ENCODE measurements at regions not wholly inside any gene's neighbourhood (a gene's known extent, or its start where the extent isn't known, plus 50 kb on each side); places are given as distances from the start of the nearest gene placed in this dataset.

DNA sequence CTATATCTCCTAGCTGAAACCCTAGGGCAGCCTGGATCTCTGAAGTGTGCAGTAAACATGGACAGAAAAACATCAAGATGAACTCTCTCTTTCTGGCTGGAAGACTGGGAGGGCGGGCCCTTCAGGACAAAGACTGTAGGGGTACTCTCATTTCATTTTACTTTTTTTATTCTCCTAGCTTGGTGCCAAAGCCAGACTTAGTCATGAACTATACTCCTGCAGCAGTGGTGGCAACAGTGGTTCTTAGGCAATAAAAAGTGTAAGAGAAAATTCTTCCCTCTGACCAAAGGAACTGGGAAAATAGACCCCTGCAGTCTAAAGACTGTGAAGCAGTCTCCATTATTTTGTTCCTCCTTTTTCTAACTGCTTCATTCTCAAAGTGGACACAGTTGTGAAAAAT lies 213.8 kb upstream of the JUN start:
- no peak for DNase-seq (ENCODE audit: low read depth in 3 of 3)

DNA sequence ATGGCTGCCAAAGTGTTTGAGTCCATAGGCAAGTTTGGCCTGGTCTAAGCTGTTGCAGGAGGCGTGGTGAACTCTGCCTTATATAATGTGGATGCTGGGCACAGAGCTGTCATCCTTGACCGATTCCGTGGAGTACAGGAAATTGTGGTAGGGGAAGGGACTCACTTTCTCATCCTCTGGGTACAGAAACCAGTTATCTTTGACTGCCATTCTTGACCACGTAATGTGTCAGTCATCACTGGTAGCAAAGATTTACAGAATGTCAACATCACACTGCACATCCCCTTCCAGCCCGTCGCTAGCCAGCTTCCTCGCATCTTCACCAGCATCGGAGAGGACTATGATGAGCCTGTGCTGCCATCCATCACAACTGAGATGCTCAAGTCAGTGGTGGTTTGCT lies 215.8 kb upstream of the JUN start:
- DNase-seq (ENCODE audit: low read depth in 3 of 3) = no peak

DNA sequence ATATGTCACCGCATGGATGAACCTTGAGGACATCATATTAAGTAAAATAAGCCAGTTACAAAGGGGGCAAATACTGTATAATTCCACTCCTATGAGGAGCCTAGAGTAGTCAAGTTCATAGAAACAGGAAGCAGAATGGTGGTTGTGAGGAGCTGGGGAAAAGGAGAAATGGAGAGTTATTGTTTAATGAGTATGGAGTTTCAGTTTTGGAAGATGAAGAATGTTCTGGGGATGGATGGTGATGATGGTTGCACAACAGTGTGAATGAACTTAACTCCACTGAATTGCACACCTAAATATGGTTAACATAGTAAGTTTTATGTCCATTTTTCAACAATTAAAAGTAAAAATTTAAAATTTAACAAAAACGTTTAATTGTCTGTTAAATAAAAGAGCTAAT lies 220.9 kb upstream of the JUN start:
- DNase-seq (ENCODE audit: low read depth in 3 of 3) = no peak

DNA sequence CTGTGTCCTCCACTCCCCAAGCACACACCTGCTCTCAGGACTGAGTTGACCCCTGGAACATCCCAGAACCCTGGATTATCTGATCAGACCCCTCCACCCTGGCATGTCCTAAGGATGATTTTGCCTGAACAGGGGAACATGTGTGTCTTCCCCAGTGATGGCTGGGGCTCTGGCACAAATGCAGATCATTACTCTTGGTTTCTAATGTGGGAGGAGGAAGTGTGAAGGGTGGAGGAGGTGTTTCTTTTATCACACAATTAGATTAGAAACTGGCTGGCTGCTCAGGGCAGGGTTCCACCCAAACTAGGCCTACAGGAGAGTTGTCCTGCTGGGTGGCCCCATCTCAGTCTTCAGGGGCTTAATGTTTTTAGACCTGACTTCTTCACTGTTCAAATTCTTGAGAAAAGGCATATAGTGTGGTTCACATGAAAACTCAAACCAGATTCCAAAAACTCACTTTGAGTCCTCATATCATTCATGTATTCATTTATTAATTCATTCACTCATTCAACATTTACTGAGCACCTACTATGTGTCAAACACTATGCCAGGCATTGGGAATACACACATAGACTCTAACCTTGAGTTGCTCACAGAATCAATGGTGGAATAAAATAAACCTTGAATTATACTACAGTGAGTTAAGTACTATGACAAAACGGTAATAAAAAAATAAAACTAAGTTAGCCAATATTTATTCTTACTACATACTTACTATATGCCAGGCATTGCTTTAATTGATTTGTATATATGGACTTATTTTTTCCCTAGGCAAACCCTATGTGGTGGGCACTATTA lies 221.8 kb upstream of the JUN start:
- no peak for DNase-seq (ENCODE audit: low read depth in 3 of 3)

DNA sequence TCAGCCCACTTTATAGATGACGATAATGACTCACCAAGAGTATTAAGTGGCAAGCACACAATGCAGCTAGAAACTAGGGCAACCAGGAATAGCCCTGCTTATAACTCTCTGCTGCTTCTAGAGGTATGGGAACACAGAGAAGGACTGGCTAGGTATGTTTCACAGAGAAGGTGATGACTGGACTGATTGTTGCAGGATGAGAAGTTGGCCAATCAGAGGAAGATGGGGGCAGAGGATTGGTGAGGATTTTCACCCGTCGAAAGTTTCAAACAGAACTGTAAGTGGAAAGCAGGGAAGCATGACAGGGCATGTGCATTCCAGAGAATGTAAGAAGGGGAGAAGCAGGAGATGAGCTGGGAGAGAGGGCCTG lies 222.4 kb upstream of the JUN start:
- no peak for DNase-seq (ENCODE audit: low read depth in 3 of 3)

DNA sequence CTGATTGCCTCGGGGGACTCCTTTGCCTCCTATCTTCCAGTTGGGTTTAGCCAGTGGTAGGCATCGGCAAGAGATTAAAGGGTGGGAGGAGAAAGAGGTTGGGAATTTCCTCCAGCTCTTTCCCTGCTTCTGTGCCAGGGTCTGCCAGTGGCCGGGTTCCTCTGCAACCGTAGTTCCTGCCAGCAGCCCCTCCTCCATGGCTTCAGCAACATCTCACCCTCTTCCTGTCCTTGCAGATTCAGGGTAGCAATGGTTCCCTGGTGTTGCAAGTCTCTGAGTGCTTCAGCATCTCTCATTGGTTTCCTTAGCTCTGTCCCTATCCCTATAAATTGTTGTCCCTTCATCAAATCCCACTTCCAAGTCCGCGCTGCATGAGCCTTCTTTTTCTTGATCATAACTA lies 223.1 kb upstream of the JUN start:
- DNase-seq (ENCODE audit: low read depth in 3 of 3) = no peak

DNA sequence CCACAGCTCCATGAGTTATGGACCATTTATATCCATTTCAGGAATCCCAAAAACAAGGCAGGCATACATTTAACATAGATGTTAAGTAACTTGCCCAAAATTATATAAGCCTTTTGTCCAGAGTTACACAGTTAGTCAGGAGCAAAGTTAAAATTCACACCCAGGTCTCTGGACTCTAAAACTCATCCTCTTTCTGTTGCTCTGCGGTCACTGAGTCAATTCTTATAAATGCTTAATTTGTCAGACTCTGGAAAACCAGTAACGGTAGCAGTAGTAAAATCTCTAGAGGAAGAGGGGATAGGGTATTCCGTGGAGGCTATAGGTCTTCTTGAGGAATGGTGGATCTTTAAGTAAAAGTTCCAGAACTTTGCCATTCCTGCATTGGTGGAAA lies 223.6 kb upstream of the JUN start:
- DNase-seq (ENCODE audit: low read depth in 3 of 3) = no peak

DNA sequence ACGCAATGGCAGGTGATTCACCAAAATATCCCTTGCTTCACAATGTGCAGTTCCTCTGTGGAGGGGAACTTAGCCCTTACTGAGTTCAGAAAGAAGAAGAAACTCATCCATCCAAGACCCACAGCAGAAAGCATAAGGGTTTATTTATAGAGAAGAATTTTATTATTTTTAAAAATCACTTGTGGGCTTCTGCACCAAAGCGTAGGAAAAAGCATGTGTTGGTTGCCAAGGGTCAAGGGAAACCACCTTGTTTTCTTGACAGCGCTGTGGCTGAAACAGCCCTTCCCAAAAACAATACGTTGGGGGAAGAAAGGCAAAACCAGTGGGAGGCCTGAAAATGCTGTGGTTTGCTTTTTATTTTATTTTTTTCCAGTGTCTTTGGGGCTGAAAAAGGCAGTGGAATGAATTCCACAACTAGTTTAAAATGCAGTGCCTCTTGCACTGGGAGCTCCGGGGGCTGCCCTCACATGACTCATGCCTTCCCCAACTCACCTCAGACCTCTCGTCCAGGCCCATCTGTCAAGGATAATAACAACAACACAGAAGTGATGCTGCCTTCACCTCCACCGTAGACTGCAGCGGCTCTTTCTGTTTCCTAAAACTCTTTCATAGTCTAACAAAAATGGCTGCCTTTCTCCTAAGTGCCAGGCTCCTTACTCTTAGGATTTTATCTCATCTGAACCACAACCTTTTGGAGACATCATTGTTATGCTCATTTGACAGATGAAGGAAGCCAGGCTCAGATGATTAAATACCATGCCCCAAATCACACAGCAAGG lies 224.2 kb upstream of the JUN start:
- DNase-seq (ENCODE audit: low read depth in 3 of 3) = no peak

DNA sequence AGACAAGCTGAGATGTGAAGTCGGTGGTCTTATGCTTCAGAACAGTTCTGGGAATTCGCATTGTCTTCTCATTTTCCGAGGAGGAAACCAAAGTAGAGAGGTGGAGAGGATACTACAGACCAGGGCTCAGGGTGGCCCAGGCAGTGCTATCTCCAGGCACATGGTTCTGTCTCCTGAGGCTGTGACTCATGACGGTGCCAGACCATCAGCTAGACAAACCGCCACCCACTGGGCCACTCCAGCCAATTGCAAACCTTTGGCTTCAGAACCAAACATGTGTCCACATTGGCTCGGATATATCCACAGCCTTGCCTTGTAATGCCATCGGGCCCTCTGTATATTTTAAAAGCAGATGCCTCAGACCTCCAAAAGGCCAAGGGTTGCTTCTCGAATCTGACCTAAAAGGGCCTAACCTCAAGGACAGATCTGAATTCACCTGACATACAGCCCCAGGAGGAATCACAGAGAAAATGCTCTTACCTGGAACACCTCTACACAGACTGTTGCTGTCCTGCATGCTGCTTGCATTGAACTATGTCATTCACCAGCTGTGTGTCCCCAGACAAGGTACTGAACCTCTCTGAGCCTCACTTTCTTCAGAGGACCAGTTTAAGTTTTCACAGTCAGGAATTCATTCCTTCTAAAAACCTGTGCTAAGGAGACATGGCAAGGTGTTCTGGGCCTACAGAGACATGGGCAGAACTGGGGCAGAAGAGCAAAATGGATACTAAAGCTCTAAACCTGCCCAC lies 224.9 kb upstream of the JUN start:
- no peak for DNase-seq (ENCODE audit: low read depth in 3 of 3)

DNA sequence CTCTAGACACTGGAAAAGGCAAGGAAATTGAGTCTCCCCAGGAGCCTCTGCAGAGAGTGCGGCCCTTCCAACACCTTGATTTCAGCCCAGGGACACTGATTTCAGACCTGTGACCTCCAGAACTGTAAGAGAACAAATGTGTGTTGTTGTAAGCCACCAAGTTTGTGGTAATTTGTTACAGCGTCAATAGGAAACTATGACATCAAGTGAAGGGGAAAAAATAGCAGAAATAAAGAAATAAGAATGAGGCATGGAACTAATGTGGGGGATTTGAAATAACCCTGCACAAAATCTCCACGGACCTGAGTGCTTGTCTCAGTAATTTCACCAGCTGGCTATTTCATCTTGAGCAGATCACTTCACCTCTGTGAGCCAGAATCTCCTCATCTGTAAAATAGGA lies 227.8 kb upstream of the JUN start:
- no peak for DNase-seq (ENCODE audit: low read depth in 3 of 3)

DNA sequence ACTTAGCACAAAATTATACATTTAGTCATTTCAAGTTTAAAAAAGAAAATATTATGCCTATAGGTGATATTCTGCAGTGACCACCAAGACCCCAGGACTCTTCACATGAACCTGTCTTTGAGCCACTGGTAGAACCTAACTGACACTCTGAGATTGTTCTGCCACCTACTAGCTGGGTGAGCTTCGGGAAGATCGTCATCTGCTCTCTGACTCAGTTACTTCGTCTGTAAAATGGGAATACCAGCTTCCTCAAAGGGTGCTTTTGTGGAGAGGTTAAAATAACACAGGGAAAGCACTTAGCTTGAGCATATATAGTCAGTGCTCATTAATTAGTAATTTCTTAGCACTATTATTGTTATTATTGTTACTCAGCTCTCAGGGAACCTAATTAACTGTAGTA lies 228.5 kb upstream of the JUN start:
- DNase-seq (ENCODE audit: low read depth in 3 of 3) = no peak

DNA sequence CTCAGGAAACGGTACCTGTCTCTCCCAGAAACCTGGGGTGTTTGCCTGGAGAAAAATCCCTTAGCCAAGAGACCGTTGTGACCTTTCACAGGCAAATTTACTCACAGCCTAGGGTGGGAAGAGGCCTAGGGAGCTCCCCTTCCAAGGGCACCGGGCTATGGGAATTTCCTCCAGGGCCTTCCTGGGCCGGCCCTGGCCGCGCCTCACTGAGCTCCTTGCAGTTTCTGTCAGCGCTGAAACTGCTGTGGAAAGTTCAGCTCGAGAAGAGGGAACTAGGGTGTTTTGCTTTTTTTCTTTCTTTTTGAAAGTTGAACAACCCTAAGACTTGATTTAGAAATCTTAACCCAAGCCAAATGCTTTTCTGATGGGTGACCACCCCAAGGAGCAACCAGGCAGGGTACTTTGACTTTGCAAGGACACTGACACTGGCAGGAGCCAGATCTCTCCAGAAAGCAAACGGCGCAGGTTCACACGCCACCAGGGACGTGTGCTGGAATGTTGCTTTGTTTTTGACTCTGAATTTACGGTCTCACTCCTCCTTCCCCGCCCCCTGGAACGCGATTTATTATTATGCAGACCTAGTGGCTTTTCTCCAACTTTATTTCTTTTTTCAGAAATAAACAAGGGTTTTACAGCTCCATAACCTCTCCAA lies 229.6 kb upstream of the JUN start:
- no peak for DNase-seq (ENCODE audit: low read depth in 3 of 3)

DNA sequence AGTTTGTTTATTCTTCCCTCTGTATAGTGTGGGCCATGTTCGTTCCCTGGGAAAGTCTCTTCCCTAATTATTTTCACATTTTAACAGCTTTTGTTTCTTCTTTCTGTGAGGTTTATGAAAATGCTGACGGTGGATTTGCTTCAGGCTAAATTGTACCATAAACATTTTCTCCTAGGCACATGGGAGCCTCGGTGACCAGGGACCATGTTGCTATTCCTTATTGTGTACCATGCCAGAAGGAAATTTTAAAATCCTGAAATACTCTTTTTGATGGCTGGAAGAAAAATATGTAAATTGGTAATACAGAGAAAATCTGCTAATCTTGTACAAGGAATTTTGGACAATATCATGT lies 230.1 kb upstream of the JUN start:
- no peak for DNase-seq (ENCODE audit: low read depth in 3 of 3)

DNA sequence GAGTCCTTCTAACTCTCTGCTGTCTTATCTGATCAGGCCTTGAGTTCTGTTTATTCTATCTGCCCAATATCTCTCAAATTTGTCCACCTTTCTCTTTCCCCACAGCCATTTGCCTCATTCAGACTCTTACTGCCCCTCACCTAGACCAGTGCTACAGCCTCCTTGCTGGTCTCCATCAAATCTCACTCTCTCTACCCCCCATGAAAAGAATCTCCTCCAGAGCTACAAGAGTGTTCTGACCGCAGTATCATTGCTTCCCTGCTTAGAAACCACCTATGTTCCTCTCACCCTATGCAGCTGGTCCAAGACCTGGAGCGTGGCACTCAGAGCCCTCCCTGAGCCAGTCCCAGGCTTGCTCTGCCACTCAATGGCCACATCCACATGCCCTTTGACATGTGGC lies 231.0 kb upstream of the JUN start:
- DNase-seq (ENCODE audit: low read depth in 3 of 3) = no peak

DNA sequence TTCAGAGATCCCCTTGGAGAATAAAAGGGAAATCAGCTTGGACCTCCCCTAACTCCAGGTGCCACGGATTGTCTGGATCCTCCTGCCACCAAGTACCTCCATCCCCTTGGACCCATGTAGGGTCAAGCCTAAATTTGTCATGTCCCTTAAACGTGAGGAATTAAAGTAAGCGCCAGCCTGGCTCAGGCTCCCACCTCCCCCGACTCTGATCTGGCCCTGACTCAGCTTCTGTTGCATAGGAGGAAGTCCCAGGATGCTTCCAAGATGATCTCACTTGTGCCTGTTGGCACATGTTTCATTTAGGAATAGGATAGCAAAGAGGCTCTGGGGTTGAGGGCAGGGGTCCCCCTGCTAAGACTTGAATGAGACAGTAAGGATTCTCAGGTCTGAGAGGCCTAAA lies 231.9 kb upstream of the JUN start:
- no peak for DNase-seq (ENCODE audit: low read depth in 3 of 3)

DNA sequence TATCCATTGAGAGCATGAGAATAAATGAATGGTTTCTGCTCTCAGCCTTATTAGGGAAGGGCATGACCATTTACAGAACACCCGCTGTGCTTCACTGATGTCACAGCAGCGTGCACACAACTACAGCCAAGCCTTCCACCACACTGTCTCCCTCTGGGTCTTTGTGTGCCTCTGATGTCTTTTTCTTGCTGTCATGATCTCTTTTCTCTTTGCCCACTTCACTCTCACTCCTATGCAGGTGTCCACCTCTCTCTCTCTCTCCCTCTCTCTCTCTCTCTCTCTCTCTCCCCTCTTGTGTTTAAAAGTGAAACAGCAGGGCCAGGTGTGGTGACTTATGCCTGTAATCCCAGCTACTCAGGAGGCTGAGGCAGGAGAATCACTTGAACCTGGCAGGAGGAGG lies 232.5 kb upstream of the JUN start:
- DNase-seq (ENCODE audit: low read depth in 3 of 3) = no peak

DNA sequence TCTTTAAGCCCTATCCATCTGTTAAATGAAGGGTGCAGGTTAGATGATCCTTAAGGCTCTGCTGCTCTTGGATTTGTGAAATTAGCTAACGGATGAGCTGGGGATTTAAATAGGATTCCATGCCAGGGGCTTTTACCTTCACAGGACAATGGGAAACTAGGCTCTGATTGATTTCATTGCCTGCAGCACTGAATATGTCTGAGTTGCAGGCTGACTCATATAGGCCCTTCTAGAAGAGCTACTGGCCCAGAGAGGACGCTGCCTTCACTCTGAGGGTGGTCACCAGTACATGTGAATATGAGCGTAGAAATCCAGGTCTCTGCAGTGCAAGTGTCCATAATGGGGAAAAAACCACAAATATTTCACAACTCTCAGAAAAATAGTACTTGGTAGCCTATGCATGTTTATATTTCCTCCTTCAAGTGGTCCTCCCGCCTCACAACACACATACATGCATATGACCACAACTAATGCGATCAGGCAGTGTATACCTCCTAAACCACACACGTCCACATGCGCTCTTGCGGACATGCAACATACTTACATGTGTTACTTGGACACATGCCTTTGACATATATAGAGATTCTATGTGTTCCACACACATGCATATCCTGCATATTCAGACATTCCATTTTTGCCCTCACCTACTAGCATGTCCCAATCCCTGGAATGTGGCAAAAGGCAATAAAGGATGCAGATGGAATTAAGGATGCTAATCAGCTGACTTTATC lies 233.8 kb upstream of the JUN start:
- DNase-seq (ENCODE audit: low read depth in 3 of 3) = no peak

DNA sequence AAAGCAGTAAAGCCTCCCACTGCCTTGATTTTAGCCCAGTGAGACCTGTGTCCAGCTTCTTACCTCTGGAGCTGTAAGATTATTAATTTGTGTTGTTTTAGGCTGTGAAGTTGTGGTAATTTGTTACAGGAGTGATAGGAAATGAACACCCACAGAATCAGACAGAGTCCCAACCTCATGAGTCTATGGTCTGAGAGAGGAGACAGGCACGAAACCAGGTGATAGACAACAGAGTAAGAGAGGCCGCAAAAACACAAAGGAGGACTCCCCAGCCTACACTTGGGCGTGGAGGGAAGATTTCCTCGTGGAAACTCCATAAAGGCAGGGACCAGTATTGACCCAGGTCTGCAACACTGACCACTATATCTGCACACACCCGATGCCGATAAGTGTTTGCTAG lies 234.6 kb upstream of the JUN start:
- DNase-seq (ENCODE audit: low read depth in 3 of 3) = no peak

DNA sequence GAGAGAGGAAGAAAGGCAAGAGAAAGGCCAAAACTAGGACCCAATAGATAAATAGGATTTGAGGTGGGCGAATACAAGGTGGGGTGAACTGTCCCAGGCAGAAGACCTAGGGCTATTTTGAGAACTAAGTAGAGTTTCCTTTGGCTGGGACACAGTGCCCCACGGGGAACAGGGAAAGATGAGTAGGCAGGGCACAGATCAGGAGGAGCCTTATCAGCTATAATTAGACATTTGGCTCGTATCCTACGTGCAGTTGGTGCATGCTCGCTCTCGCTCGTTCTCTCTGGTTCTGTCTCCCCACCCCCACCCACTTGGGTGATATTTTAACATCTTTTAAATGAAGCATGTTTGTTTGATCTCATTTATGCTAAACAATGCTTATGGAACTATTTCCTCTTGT lies 235.0 kb upstream of the JUN start:
- no peak for DNase-seq (ENCODE audit: low read depth in 3 of 3)

DNA sequence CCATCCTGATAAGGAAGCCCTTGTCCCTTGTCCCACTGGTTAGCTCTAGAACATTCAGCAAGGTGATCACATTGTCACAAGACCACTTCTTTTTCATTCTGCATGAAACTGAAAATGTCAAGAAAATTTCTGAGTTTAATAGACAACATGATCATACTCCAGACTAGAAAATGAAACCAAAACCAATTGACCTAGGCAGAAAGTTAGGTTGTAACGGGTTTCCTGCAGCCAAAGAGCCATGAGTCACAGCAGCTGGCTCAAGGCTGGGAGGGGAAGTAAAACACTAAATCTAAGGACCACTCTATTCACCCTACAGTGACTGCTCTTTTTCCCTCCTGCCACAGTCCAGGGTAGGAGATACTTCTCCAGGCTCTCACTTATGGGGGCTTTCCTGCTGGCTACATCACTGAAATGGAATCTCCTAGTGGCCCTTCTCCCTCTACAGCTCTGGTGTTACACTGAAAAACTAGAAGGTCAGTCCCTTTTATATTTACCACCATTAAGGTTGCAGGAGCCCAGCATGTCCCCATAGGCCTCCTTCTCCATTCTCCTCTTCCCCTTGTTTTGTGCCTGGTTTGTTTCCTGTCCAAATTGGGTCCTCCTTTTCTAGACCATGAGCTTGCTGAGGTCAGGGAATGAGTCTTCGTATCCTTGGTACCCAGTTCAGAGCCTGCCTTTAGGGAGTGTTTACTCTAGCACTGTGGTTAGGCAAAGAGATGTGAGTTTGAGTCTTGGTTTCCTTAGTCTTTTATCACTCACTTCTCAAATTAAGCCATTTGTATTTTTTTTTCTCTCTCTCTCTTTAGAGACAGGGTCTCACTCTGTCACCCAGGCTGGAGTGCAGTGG lies 236.5 kb upstream of the JUN start:
- peak in 2 of 3 experiments; percentile 12 to 19 for DNase-seq (ENCODE audit: low read depth in 3 of 3)

DNA sequence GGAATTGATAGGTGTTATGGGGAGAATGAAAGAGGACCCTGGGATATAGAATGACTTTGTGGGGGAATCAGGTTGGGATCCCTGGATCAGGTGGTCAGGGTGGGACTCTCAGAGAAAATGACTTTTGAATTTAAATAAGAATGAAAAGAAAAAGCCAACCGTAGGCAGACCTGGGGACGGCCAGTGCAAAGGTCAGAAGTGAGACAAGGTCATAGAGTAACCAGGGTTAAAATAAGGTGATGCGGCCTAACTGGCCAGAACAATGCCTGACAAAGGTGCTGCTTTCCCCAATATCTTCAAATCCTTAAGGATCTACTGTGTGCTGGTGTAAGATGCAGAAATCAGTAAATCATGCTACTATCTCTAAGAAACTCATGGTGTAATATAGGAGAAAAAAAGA lies 238.4 kb upstream of the JUN start:
- DNase-seq (ENCODE audit: low read depth in 3 of 3) = no peak
